Osteoblast (primary cell): ENCODE measurements at regions not wholly inside any gene's neighbourhood (a gene's known extent, or its start where the extent isn't known, plus 50 kb on each side); places are given as distances from the start of the nearest gene placed in this dataset.

Source experiments
- DNase-seq: peaks from one replicate; pipeline ENCODE4 v3.0.0; 2011; ENCODE audit warnings: low spot score, mixed read lengths; ENCODE audit not compliant: insufficient read length; ENCODE audit errors: missing footprints
- H2AFZ ChIP-seq: 2 replicates; pipeline ENCODE4 v1.6.0; 2011; ENCODE audit warnings: mild to moderate bottlenecking, low read length
- H3K27ac ChIP-seq: 2 replicates; pipeline ENCODE4 v1.5.1; 2011; ENCODE audit warnings: mild to moderate bottlenecking, low read depth, low read length, moderate library complexity
- H3K27me3 ChIP-seq: 2 replicates; pipeline ENCODE4 v1.6.0; 2012; ENCODE audit warnings: mild to moderate bottlenecking, control low read depth, inconsistent platforms, low read length, moderate library complexity; ENCODE audit not compliant: insufficient read depth
- H3K36me3 ChIP-seq: 2 replicates; pipeline ENCODE4 v1.5.1; 2011; ENCODE audit warnings: mild to moderate bottlenecking, low read length, control low read depth, moderate library complexity; ENCODE audit not compliant: insufficient read depth
- H3K4me1 ChIP-seq: 2 replicates; pipeline ENCODE4 v1.5.1; 2011; ENCODE audit warnings: mild to moderate bottlenecking, low read length, control low read depth, moderate library complexity; ENCODE audit not compliant: insufficient read depth
- H3K4me2 ChIP-seq: 2 replicates; pipeline ENCODE4 v1.6.0; 2011; ENCODE audit warnings: mild to moderate bottlenecking, low read length; ENCODE audit not compliant: insufficient read depth
- H3K4me3 ChIP-seq: fragments of 200-600 bp; sonication (generic); 3 replicates; pipeline ENCODE4 v1.5.1; 2012; ENCODE audit warnings: mild to moderate bottlenecking, low read length, inconsistent platforms; ENCODE audit not compliant: insufficient read depth
- H3K79me2 ChIP-seq: 2 replicates; pipeline ENCODE4 v1.6.0; 2012; ENCODE audit warnings: mild to moderate bottlenecking, low read length, control low read depth, inconsistent platforms; ENCODE audit not compliant: insufficient read depth
- H3K9me3 ChIP-seq: 2 replicates; pipeline ENCODE4 v1.5.1; 2011; ENCODE audit warnings: low read depth, low read length, control low read depth
- H4K20me1 ChIP-seq: 2 replicates; pipeline ENCODE4 v1.6.0; 2012; ENCODE audit warnings: mild to moderate bottlenecking, low read length, control low read depth; ENCODE audit not compliant: insufficient read depth
- CTCF ChIP-seq: IDR thresholded peaks from 2 replicates; pipeline ENCODE4 v1.5.1; 2011; ENCODE audit warnings: mild to moderate bottlenecking, low read depth, low read length, moderate library complexity; ENCODE audit errors: extremely low read depth

DNA sequence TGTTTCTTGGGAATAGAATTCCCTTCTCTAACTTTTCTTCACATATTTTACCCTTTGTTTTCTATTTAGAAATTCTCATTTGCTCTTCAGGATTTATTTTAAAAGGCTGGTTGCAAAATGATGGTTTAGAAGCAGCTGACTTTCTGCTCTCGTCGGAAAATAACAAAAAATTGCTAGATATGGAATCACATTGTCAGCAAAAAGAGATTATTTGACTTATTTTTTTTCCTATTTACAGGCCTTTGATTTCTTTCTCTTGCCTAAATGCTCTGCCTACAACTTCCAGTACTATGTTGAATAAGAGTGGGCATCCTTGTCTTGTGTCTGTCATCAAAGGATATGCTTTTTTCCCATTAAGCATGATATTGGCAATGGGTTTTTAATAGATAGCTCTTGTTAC lies 1619.1 kb upstream of the ACO1 start:
- no peaks in the 10 kb centered on the region for H3K4me1 ChIP-seq
- no peak for DNase-seq
- H3K4me2 ChIP-seq: no peak overlapping the region
- H3K9me3 ChIP-seq: no peaks in the 10 kb centered on the region
- no peak overlapping the region for H3K4me3 ChIP-seq
- H2AFZ ChIP-seq: no peak overlapping the region
- no peaks in the 10 kb centered on the region for H3K27me3 ChIP-seq
- H3K36me3 ChIP-seq: no peaks in the 10 kb centered on the region
- H3K27ac ChIP-seq: no peak overlapping the region
- TF ChIP-seq CTCF: no peak
- no peaks in the 10 kb centered on the region for H4K20me1 ChIP-seq
- no peaks in the 10 kb centered on the region for H3K79me2 ChIP-seq

- Histone ChIP-seq H3K4me3 (no peak overlapping the region), H3K9me3 (peaks cover 2% of the 10 kb centered on the region), H3K4me1 (no peaks in the 10 kb centered on the region), H3K79me2 (no peaks in the 10 kb centered on the region), H3K27ac (no peak overlapping the region), H3K27me3 (no peaks in the 10 kb centered on the region), H4K20me1 (no peaks in the 10 kb centered on the region), H3K4me2 (no peak overlapping the region), H2AFZ (no peak overlapping the region), H3K36me3 (no peaks in the 10 kb centered on the region)
- TF ChIP-seq CTCF: no peak
- DNase-seq: no peak
Measured at GRCh38 chr9:30771163-30771708, 1613.2 kb upstream of the ACO1 start.

- Histone ChIP-seq H3K27me3 (no peaks in the 10 kb centered on the region), H3K9me3 (peaks cover 2% of the 10 kb centered on the region), H3K4me1 (no peaks in the 10 kb centered on the region), H3K36me3 (no peaks in the 10 kb centered on the region), H2AFZ (no peak overlapping the region), H3K4me2 (no peak overlapping the region), H3K27ac (no peak overlapping the region), H3K79me2 (no peaks in the 10 kb centered on the region), H3K4me3 (no peak overlapping the region), H4K20me1 (no peaks in the 10 kb centered on the region)
- no peak for DNase-seq
- no peak for TF ChIP-seq CTCF
Measured at GRCh38 chr9:30771760-30772159, 1612.7 kb upstream of the ACO1 start.

- TF ChIP-seq CTCF: no peak
- H2AFZ ChIP-seq: no peak overlapping the region
- no peaks in the 10 kb centered on the region for H4K20me1 ChIP-seq
- H3K4me1 ChIP-seq: no peaks in the 10 kb centered on the region
- no peak overlapping the region for H3K27ac ChIP-seq
- H3K79me2 ChIP-seq: no peaks in the 10 kb centered on the region
- H3K27me3 ChIP-seq: no peaks in the 10 kb centered on the region
- DNase-seq: no peak
- no peak overlapping the region for H3K4me3 ChIP-seq
- H3K36me3 ChIP-seq: no peaks in the 10 kb centered on the region
- peaks cover 2% of the 10 kb centered on the region for H3K9me3 ChIP-seq
- H3K4me2 ChIP-seq: no peak overlapping the region
Measured at GRCh38 chr9:30773427-30773826, 1611.0 kb upstream of the ACO1 start.
